H9 (cell line): ENCODE measurements at regions not wholly inside any gene's neighbourhood (a gene's known extent, or its start where the extent isn't known, plus 50 kb on each side); places are given as distances from the start of the nearest gene placed in this dataset.

Experiments used
- DNase-seq: peaks from one replicate; pipeline ENCODE4 v3.0.0-alpha.2; 2017
- H2AFZ ChIP-seq: one replicate; pipeline ENCODE4 v1.6.1; 2013; ENCODE audit warnings: mild to moderate bottlenecking, low read length, control low read depth, moderate library complexity
- H2AK5ac ChIP-seq: 2 replicates; pipeline ENCODE4 v1.6.1; 2013; ENCODE audit warnings: low read length, control low read depth, mixed read lengths; ENCODE audit not compliant: insufficient read length
- H2BK120ac ChIP-seq: one replicate; pipeline ENCODE4 v1.6.1; 2013; ENCODE audit warnings: low read depth, mild to moderate bottlenecking, low read length, control low read depth, inconsistent platforms; ENCODE audit not compliant: poor library complexity, severe bottlenecking
- H2BK12ac ChIP-seq: 2 replicates; pipeline ENCODE4 v1.6.1; 2013; ENCODE audit warnings: low read length, control low read depth, mixed read lengths, low read depth; ENCODE audit not compliant: insufficient read length
- H2BK15ac ChIP-seq: 2 replicates; pipeline ENCODE4 v1.6.1; 2013; ENCODE audit warnings: low read depth, low read length, control low read depth
- H2BK20ac ChIP-seq: one replicate; pipeline ENCODE4 v1.6.1; 2013; ENCODE audit warnings: low read depth, mild to moderate bottlenecking, low read length, control low read depth, inconsistent platforms; ENCODE audit not compliant: poor library complexity, severe bottlenecking
- H2BK5ac ChIP-seq: 2 replicates; pipeline ENCODE4 v1.6.1; 2013; ENCODE audit warnings: low read length, control low read depth, mixed read lengths; ENCODE audit not compliant: insufficient read length
- H3K14ac ChIP-seq: 2 replicates; pipeline ENCODE4 v1.6.1; 2013; ENCODE audit warnings: low read length, control low read depth; ENCODE audit not compliant: insufficient read depth
- H3K18ac ChIP-seq: 2 replicates; pipeline ENCODE4 v1.6.1; 2013; ENCODE audit warnings: low read depth, mild to moderate bottlenecking, mixed read lengths, low read length, control low read depth; ENCODE audit not compliant: insufficient read length
- H3K23ac ChIP-seq: 2 replicates; pipeline ENCODE4 v1.6.1; 2013; ENCODE audit warnings: low read length, control low read depth, mixed read lengths, low read depth; ENCODE audit not compliant: insufficient read length
- H3K23me2 ChIP-seq: 2 replicates; pipeline ENCODE4 v1.6.1; 2013; ENCODE audit warnings: low read depth, mild to moderate bottlenecking, mixed read lengths, low read length, control low read depth; ENCODE audit not compliant: insufficient read length, poor library complexity, severe bottlenecking
- H3K27ac ChIP-seq: 2 replicates; pipeline ENCODE4 v1.5.1; 2013; ENCODE audit warnings: low read length, control low read depth, mixed read lengths, low read depth; ENCODE audit not compliant: insufficient read length
- H3K27me3 ChIP-seq: 2 replicates; pipeline ENCODE4 v1.6.1; 2013; ENCODE audit warnings: low read length, control low read depth, inconsistent platforms; ENCODE audit not compliant: insufficient read depth
- H3K4ac ChIP-seq: 2 replicates; pipeline ENCODE4 v1.6.1; 2013; ENCODE audit warnings: low read depth, mild to moderate bottlenecking, control low read depth, inconsistent platforms, low read length, moderate library complexity
- H3K4me1 ChIP-seq: 2 replicates; pipeline ENCODE4 v1.6.1; 2013; ENCODE audit warnings: low read length, control low read depth, inconsistent platforms; ENCODE audit not compliant: insufficient read depth
- H3K4me2 ChIP-seq: 2 replicates; pipeline ENCODE4 v1.6.1; 2013; ENCODE audit warnings: low read length, control low read depth, mixed read lengths; ENCODE audit not compliant: insufficient read length, insufficient read depth
- H3K56ac ChIP-seq: 2 replicates; pipeline ENCODE4 v1.6.1; 2013; ENCODE audit warnings: low read depth, mild to moderate bottlenecking, mixed read lengths, low read length, control low read depth; ENCODE audit not compliant: insufficient read length
- H3K79me1 ChIP-seq: 2 replicates; pipeline ENCODE4 v1.6.1; 2013; ENCODE audit warnings: low read depth, mild to moderate bottlenecking, moderate library complexity, low read length, control low read depth, inconsistent platforms; ENCODE audit not compliant: insufficient read depth, poor library complexity, severe bottlenecking
- H3K79me2 ChIP-seq: 2 replicates; pipeline ENCODE4 v1.6.1; 2013; ENCODE audit warnings: low read length, control low read depth, inconsistent platforms; ENCODE audit not compliant: insufficient read depth
- H3K9ac ChIP-seq: 2 replicates; pipeline ENCODE4 v1.6.1; 2013; ENCODE audit warnings: low read length, control low read depth, mixed read lengths; ENCODE audit not compliant: insufficient read length; ENCODE audit errors: extremely low read depth
- H3K9me3 ChIP-seq: one replicate; pipeline ENCODE4 v1.6.1; 2013; ENCODE audit warnings: low read depth, low read length, inconsistent platforms; ENCODE audit not compliant: control insufficient read depth
- H3T11ph ChIP-seq: one replicate; pipeline ENCODE4 v1.6.1; 2013; ENCODE audit warnings: mild to moderate bottlenecking, low read length, control low read depth, inconsistent platforms
- H4K20me1 ChIP-seq: one replicate; pipeline ENCODE4 v1.6.1; 2013; ENCODE audit not compliant: control insufficient read depth, insufficient read length, insufficient read depth
- H4K5ac ChIP-seq: 2 replicates; pipeline ENCODE4 v1.6.1; 2013; ENCODE audit warnings: low read depth, mild to moderate bottlenecking, mixed read lengths, low read length, control low read depth; ENCODE audit not compliant: insufficient read length
- H4K8ac ChIP-seq: replicated peaks from 2 replicates; pipeline ENCODE4 v1.6.1; 2013; ENCODE audit warnings: low read length, control low read depth, mixed read lengths, low read depth; ENCODE audit not compliant: insufficient read length
- H4K91ac ChIP-seq: 2 replicates; pipeline ENCODE4 v1.6.1; 2013; ENCODE audit warnings: low read depth, mild to moderate bottlenecking, moderate library complexity, mixed read lengths, low read length, control low read depth; ENCODE audit not compliant: insufficient read length
- H3K27ac Mint-ChIP-seq, 3 experiments: 2 replicates in 2 of 3; 3 replicates in 1 of 3; pipeline ENCODE4 v1.8.0; 2020 to 2021; ENCODE audit warnings: mixed read lengths in 3 of 3, mild to moderate bottlenecking in 1 of 3, moderate library complexity in 1 of 3
- H3K27me3 Mint-ChIP-seq: 2 replicates; pipeline ENCODE4 v1.8.0; 2021; ENCODE audit warnings: low read depth, mild to moderate bottlenecking, moderate library complexity, mixed read lengths
- H3K36me3 Mint-ChIP-seq, 3 experiments: 2 replicates in 2 of 3; 3 replicates in 1 of 3; pipeline ENCODE4 v1.8.0; 2020 to 2021; ENCODE audit warnings: low read depth in 3 of 3, mixed read lengths in 3 of 3; ENCODE audit not compliant: insufficient read depth in 1 of 3
- H3K4me1 Mint-ChIP-seq, 2 experiments: 2 replicates each; pipeline ENCODE4 v1.8.0; 2020; ENCODE audit warnings: mixed read lengths in 2 of 2
- H3K4me3 Mint-ChIP-seq, 2 experiments: 2 replicates in 1 of 2; 3 replicates in 1 of 2; pipeline ENCODE4 v1.8.0; 2020 to 2021; ENCODE audit warnings: mild to moderate bottlenecking in 2 of 2, mixed read lengths in 2 of 2, moderate library complexity in 1 of 2
- H3K9me3 Mint-ChIP-seq, 2 experiments: 2 replicates in 1 of 2; 3 replicates in 1 of 2; pipeline ENCODE4 v1.8.0; 2020; ENCODE audit warnings: mild to moderate bottlenecking in 2 of 2, mixed read lengths in 2 of 2, moderate library complexity in 1 of 2
- WGBS: extraction: QIAGEN DNeasy Blood & Tissue Kit; methylation state at CpG from one replicate; pipeline ENCODE4 v1.1.7; 2013; ENCODE audit warnings: missing lambda C conversion rate, low lambda C conversion rate, mixed read lengths; ENCODE audit not compliant: insufficient read length; ENCODE audit errors: extremely low coverage; 5-methylcytosine and 5-hydroxymethylcytosine counted together
- TF ChIP-seq, protein P1 (sequence below): fragments of 200-600 bp; sonication (generic); conservative IDR thresholded peaks from 3 replicates; pipeline ENCODE4 v1.8.0; 2021; ENCODE audit warnings: antibody characterized with exemption, mild to moderate bottlenecking

DNA sequence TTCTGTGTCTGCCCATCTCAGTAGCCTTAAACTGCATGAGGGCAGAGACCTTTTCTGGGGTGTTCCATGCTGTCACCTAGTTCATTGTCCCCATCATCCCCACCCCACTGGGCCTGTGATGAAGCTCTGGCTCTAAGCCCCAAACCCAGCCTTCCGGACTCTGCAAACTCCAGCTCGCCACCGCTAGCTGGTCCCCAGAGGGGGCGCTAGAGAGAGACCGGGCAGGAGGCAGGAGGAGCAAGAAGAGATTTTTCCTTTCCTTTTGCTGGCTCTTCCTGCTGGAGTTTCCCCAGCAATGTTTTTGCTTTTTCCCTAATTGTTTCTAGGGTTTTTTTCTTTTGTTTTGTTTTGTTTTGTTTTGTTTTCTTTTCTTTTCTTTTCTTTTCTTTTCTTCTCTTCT is 234.4 kb downstream of the TEX36 start:
- WGBS, result no CpG with 5 or more reads among the region's 5 CpGs

More for the DNA sequence above, 234.4 kb downstream of the TEX36 start:
- Histone ChIP-seq H3K4me2 (no peak overlapping the region), H3K4ac (no peak overlapping the region), H4K91ac (no peak overlapping the region), H2BK120ac (no peak overlapping the region), H2BK20ac (no peak overlapping the region), H2AK5ac (no peak overlapping the region), H3T11ph (no peak overlapping the region), H2BK5ac (no peak overlapping the region), H2BK12ac (no peak overlapping the region), H3K79me2 (no peaks in the 10 kb centered on the region), H4K20me1 (no peaks in the 10 kb centered on the region), H3K4me1 (no peaks in the 10 kb centered on the region), H3K27me3 (no peaks in the 10 kb centered on the region), H3K23ac (no peak overlapping the region), H3K9me3 (no peaks in the 10 kb centered on the region), H2AFZ (no peak overlapping the region), H3K23me2 (no peaks in the 10 kb centered on the region), H4K8ac (no peak overlapping the region), H3K9ac (no peak overlapping the region), H4K5ac (no peak overlapping the region), H2BK15ac (no peak overlapping the region), H3K56ac (no peak overlapping the region), H3K14ac (no peak overlapping the region), H3K18ac (no peak overlapping the region), H3K27ac (no peak overlapping the region), H3K79me1 (no peaks in the 10 kb centered on the region)
- Mint-ChIP-seq H3K4me1 (no peaks in the 10 kb centered on the region), H3K27me3 (peaks cover 2% of the 10 kb centered on the region), H3K27ac (no peak overlapping the region), H3K9me3 (no peaks in the 10 kb centered on the region; a peak in 1 of 5 replicates), H3K4me3 (no peak overlapping the region), H3K36me3 (no peaks in the 10 kb centered on the region; a peak in 1 of 7 replicates)
- peak; percentile 79 for DNase-seq
- TF ChIP-seq, protein P1, sequence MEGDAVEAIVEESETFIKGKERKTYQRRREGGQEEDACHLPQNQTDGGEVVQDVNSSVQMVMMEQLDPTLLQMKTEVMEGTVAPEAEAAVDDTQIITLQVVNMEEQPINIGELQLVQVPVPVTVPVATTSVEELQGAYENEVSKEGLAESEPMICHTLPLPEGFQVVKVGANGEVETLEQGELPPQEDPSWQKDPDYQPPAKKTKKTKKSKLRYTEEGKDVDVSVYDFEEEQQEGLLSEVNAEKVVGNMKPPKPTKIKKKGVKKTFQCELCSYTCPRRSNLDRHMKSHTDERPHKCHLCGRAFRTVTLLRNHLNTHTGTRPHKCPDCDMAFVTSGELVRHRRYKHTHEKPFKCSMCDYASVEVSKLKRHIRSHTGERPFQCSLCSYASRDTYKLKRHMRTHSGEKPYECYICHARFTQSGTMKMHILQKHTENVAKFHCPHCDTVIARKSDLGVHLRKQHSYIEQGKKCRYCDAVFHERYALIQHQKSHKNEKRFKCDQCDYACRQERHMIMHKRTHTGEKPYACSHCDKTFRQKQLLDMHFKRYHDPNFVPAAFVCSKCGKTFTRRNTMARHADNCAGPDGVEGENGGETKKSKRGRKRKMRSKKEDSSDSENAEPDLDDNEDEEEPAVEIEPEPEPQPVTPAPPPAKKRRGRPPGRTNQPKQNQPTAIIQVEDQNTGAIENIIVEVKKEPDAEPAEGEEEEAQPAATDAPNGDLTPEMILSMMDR, result peak; percentile 86
